Endothelial cell of umbilical vein (primary cell): ENCODE measurements at regions not wholly inside any gene's neighbourhood (a gene's known extent, or its start where the extent isn't known, plus 50 kb on each side); places are given as distances from the start of the nearest gene placed in this dataset.

Source experiments
- BruUV-seq: library from RNA; stranded (reverse); fragments of 400-500 nt; replicated peaks from 2 replicates; lab custom pipeline; 2021; lab: Mats Ljungman, UMichigan
- CTCF ChIA-PET: fragments of 300-600, 350-600 bp; sonication (Branson Sonifier 250); formaldehyde crosslinking; loops from one replicate; lab custom pipeline; 2021; ENCODE audit warnings: antibody characterized with exemption, inconsistent platforms; lab: Charles Lee
- POLR2A ChIA-PET: fragments of 300-600, 350-600 bp; sonication (Branson Sonifier 250); formaldehyde crosslinking; loops from one replicate; lab custom pipeline; 2021; ENCODE audit warnings: antibody characterized with exemption, inconsistent platforms; lab: Charles Lee
- DNase-seq: peaks from one replicate; pipeline ENCODE4 v3.0.0-alpha.2; 2011; ENCODE audit warnings: low read depth, low spot score
- FAIRE-seq: peaks from 2 replicates; lab custom pipeline; 2011; peaks lifted over from hg19 to GRCh38; lab: Jason Lieb, UNC
- H2AFZ ChIP-seq: 2 replicates; pipeline ENCODE4 v1.6.0; 2012; ENCODE audit warnings: low read depth, low read length, control low read depth, inconsistent platforms
- H3K27ac ChIP-seq: 2 replicates; pipeline ENCODE4 v1.5.1; 2011; ENCODE audit warnings: low read depth, mild to moderate bottlenecking, control low read depth, low read length, moderate library complexity; ENCODE audit not compliant: insufficient read depth
- H3K27me3 ChIP-seq, 2 experiments: 2 replicates each; pipeline versions ENCODE4 v1.6.0 to v1.6.1; 2011; ENCODE audit warnings: low read length in 2 of 2, mixed read lengths in 1 of 2; ENCODE audit not compliant: control insufficient read depth in 2 of 2, insufficient read depth in 2 of 2
- H3K36me3 ChIP-seq, 2 experiments: 2 replicates in 1 of 2; 3 replicates in 1 of 2; pipeline ENCODE4 v1.5.1; 2011; ENCODE audit warnings: low read length in 2 of 2, mild to moderate bottlenecking in 1 of 2, moderate library complexity in 1 of 2; ENCODE audit not compliant: control insufficient read depth in 2 of 2, insufficient read depth in 2 of 2; ENCODE audit errors: extremely low read depth in 1 of 2
- H3K4me1 ChIP-seq: 3 replicates; pipeline ENCODE4 v1.5.1; 2011; ENCODE audit warnings: mild to moderate bottlenecking, low read length; ENCODE audit not compliant: control insufficient read depth, insufficient read depth; ENCODE audit errors: extremely low read depth
- H3K4me2 ChIP-seq: 2 replicates; pipeline ENCODE4 v1.6.1; 2011; ENCODE audit warnings: low read length, control low read depth, mixed read lengths; ENCODE audit not compliant: insufficient read depth
- H3K4me3 ChIP-seq, 3 experiments: fragments of 200-600 bp in 1 of 3; sonication (generic), shearing (Covaris generic) in 1 of 3; replicated peaks in 1 of 3; 2 replicates each; pipeline ENCODE4 v1.5.1; 2011 to 2016; ENCODE audit warnings: control low read depth in 3 of 3, low read length in 3 of 3, mild to moderate bottlenecking in 2 of 3, inconsistent platforms in 1 of 3, low read depth in 1 of 3, moderate library complexity in 1 of 3; ENCODE audit not compliant: insufficient read depth in 1 of 3
- H3K79me2 ChIP-seq: 2 replicates; pipeline ENCODE4 v1.6.0; 2012; ENCODE audit warnings: low read length, inconsistent platforms; ENCODE audit not compliant: control insufficient read depth, insufficient read depth
- H3K9ac ChIP-seq: replicated peaks from 2 replicates; pipeline ENCODE3; 2011; ENCODE audit warnings: low read length, control low read depth; ENCODE audit not compliant: insufficient read depth; ENCODE audit errors: extremely low read depth
- H3K9me1 ChIP-seq: replicated peaks from 3 replicates; pipeline ENCODE4 v1.6.0; 2011; ENCODE audit warnings: mild to moderate bottlenecking, low read length; ENCODE audit not compliant: control insufficient read depth, insufficient read depth; ENCODE audit errors: extremely low read depth
- H3K9me3 ChIP-seq: replicated peaks from 2 replicates; pipeline ENCODE4 v1.5.1; 2012; ENCODE audit warnings: low read length, inconsistent platforms; ENCODE audit not compliant: control insufficient read depth, insufficient read depth
- H4K20me1 ChIP-seq: replicated peaks from 2 replicates; pipeline ENCODE3; 2011; ENCODE audit warnings: mild to moderate bottlenecking, low read length; ENCODE audit not compliant: control insufficient read depth, insufficient read depth; ENCODE audit errors: extremely low read depth
- CTCF ChIP-seq, 2 donors: IDR thresholded peaks; 1 replicate in 1 of 2; 2 replicates in 1 of 2; pipeline ENCODE4 v1.5.1; 2011; ENCODE audit warnings: low read length in 2 of 2, mild to moderate bottlenecking in 2 of 2, moderate library complexity in 2 of 2, control low read depth in 1 of 2, inconsistent platforms in 1 of 2, low read depth in 1 of 2; ENCODE audit not compliant: insufficient read depth in 1 of 2; ENCODE audit errors: extremely low read depth in 1 of 2
- EZH2 ChIP-seq: IDR thresholded peaks from 2 replicates; pipeline ENCODE4 v1.6.1; 2012; ENCODE audit warnings: borderline replicate concordance, low read depth, mild to moderate bottlenecking, moderate library complexity, low read length, inconsistent platforms; ENCODE audit not compliant: severe bottlenecking
- FOS ChIP-seq: IDR thresholded peaks from 2 replicates; pipeline ENCODE4 v1.6.1; 2011; ENCODE audit warnings: mild to moderate bottlenecking, low read length, moderate library complexity, borderline replicate concordance; ENCODE audit not compliant: insufficient read depth
- GATA2 ChIP-seq: IDR thresholded peaks from 2 replicates; pipeline ENCODE4 v1.7.0; 2011; ENCODE audit warnings: low read depth, mild to moderate bottlenecking, moderate library complexity, mixed read lengths, low read length; ENCODE audit not compliant: insufficient read length, insufficient read depth
- JUN ChIP-seq: IDR thresholded peaks from 2 replicates; pipeline ENCODE4 v1.6.1; 2011; ENCODE audit warnings: borderline replicate concordance, low read depth; ENCODE audit not compliant: insufficient read length, insufficient read depth
- MAX ChIP-seq: IDR thresholded peaks from 2 replicates; pipeline ENCODE4 v1.6.1; 2011; ENCODE audit not compliant: insufficient read depth, insufficient read length
- MYC ChIP-seq: IDR thresholded peaks from one replicate; pipeline ENCODE4 v1.6.1; 2011; ENCODE audit warnings: mild to moderate bottlenecking, low read depth, low read length
- POLR2A ChIP-seq: IDR thresholded peaks from 2 replicates; pipeline ENCODE4 v1.6.1; 2012; ENCODE audit warnings: low read depth, mild to moderate bottlenecking, control low read depth, low read length
- POLR2AphosphoS5 ChIP-seq: IDR thresholded peaks from 2 replicates; pipeline ENCODE4 v1.6.1; 2012; ENCODE audit warnings: low read depth, mild to moderate bottlenecking, control low read depth, low read length, moderate library complexity; ENCODE audit not compliant: insufficient read depth
- dilution Hi-C: fragments of 300-500 bp; cut with MboI; formaldehyde crosslinking; loops from one replicate; pipeline ENCODE4 v1.15.0; 2019; ENCODE audit warnings: low sequenced_read_pairs; ENCODE audit not compliant: extremely low pct_ligation_motif_present
- intact Hi-C: fragments of 100-400 bp; cut with micrococcal nuclease; formaldehyde crosslinking; loops from one replicate; pipeline ENCODE4 v1.10.0; 2022

- no peaks in the 10 kb centered on the region for H3K9me1 ChIP-seq
- H3K4me2 ChIP-seq, result no peak overlapping the region
- no peak overlapping the region for H2AFZ ChIP-seq
- no peak for TF ChIP-seq CTCF (IDR thresholded peaks at IDR 0.05; ENCODE audit: extremely low read depth in 1 of 2, insufficient read depth in 1 of 2, low read depth in 1 of 2, low read length in 2 of 2)
- intact Hi-C loops, result no loop called here
- H4K20me1 ChIP-seq, result no peaks in the 10 kb centered on the region
- no peaks in the 10 kb centered on the region for H3K9me3 ChIP-seq
- no peak overlapping the region for H3K9ac ChIP-seq
- no peak overlapping the region for H3K4me3 ChIP-seq
- no peaks in the 10 kb centered on the region for H3K79me2 ChIP-seq
- dilution Hi-C loops, result no loop called here
- H3K27ac ChIP-seq, result no peak overlapping the region
- H3K27me3 ChIP-seq, result no peaks in the 10 kb centered on the region
- no peaks in the 10 kb centered on the region for H3K36me3 ChIP-seq
- ChIA-PET CTCF (no interaction called here), POLR2A (no interaction called here)
- no TSS peak for BruUV-seq
- DNase-seq (no peak), FAIRE-seq (no peak)
- H3K4me1 ChIP-seq, result no peaks in the 10 kb centered on the region
These were observed 97.9 kb upstream of the PALS2 start for GRCh38 chr7:24475166-24475961.

- CTCF ChIA-PET, result no interaction called here
- H4K20me1 ChIP-seq, result no peaks in the 10 kb centered on the region
- no peak overlapping the region for H3K4me3 ChIP-seq
- no peaks in the 10 kb centered on the region for H3K36me3 ChIP-seq
- intact Hi-C loops, result no loop called here
- no peaks in the 10 kb centered on the region for H3K4me1 ChIP-seq
- no peak overlapping the region for H3K9ac ChIP-seq
- H3K9me1 ChIP-seq, result no peaks in the 10 kb centered on the region
- no peak for TF ChIP-seq CTCF (IDR thresholded peaks at IDR 0.05; ENCODE audit: extremely low read depth in 1 of 2, insufficient read depth in 1 of 2, low read depth in 1 of 2, low read length in 2 of 2)
- TF ChIP-seq JUN, result no peak
- no peak for TF ChIP-seq MYC
- no peak for TF ChIP-seq MAX
- TF ChIP-seq POLR2AphosphoS5, result no peak
- TF ChIP-seq GATA2, result no peak
- TF ChIP-seq POLR2A, result no peak
- TF ChIP-seq EZH2, result no peak
- TF ChIP-seq FOS, result no peak
- H3K27me3 ChIP-seq, result no peaks in the 10 kb centered on the region
- FAIRE-seq (no peak), DNase-seq (no peak)
- H2AFZ ChIP-seq, result no peak overlapping the region
- no peak overlapping the region for H3K27ac ChIP-seq
- POLR2A ChIA-PET, result no interaction called here
- no TSS peak for BruUV-seq
- no peak overlapping the region for H3K4me2 ChIP-seq
- no peaks in the 10 kb centered on the region for H3K79me2 ChIP-seq
- dilution Hi-C loops, result no loop called here
- no peaks in the 10 kb centered on the region for H3K9me3 ChIP-seq
These were observed 97.0 kb upstream of the PALS2 start for GRCh38 chr7:24476227-24476626.
